SU-DHL-6 (cell line): ENCODE measurements at regions not wholly inside any gene's neighbourhood (a gene's known extent, or its start where the extent isn't known, plus 50 kb on each side); places are given as distances from the start of the nearest gene placed in this dataset.

Experiments used
- EZH2phosphoT487 ChIP-seq: fragments of 200-600 bp; sonication (generic), shearing (Covaris generic); conservative IDR thresholded peaks from 2 replicates; pipeline ENCODE4 v1.6.1; 2018; ENCODE audit warnings: mild to moderate bottlenecking, antibody characterized with exemption, low read length, moderate library complexity, mixed read lengths
- TF ChIP-seq, protein P1 (sequence below): fragments of 200-600 bp; sonication (generic); IDR thresholded peaks from one replicate; pipeline ENCODE4 v1.5.1; 2017; ENCODE audit warnings: antibody characterized with exemption, mild to moderate bottlenecking, low read length, moderate library complexity; ENCODE audit not compliant: insufficient read depth, poor library complexity, severe bottlenecking

DNA sequence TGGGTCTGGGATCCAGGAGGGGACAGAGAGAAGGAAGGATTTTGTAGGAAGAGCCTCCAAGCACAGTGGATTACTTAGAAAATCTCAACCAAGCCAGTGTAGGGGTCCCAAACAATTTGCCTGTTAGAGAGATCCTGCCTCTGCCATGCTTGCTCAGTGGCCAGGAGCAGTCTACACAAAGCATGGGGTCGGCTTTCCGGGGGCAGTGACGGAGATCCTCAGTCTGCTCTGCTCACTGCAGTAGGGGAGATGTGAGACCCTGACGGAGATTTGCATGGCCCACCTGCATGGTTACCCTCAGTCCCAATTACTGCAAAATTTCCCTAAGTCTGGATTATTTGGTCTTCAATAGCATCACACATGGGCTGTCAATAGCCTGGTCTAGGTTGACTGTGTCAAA is 385.2 kb downstream of the CMPK2 start:
- TF ChIP-seq, protein P1, sequence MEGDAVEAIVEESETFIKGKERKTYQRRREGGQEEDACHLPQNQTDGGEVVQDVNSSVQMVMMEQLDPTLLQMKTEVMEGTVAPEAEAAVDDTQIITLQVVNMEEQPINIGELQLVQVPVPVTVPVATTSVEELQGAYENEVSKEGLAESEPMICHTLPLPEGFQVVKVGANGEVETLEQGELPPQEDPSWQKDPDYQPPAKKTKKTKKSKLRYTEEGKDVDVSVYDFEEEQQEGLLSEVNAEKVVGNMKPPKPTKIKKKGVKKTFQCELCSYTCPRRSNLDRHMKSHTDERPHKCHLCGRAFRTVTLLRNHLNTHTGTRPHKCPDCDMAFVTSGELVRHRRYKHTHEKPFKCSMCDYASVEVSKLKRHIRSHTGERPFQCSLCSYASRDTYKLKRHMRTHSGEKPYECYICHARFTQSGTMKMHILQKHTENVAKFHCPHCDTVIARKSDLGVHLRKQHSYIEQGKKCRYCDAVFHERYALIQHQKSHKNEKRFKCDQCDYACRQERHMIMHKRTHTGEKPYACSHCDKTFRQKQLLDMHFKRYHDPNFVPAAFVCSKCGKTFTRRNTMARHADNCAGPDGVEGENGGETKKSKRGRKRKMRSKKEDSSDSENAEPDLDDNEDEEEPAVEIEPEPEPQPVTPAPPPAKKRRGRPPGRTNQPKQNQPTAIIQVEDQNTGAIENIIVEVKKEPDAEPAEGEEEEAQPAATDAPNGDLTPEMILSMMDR, result no peak
- no peak for TF ChIP-seq EZH2phosphoT487
